ENCODE measurements at regions not wholly inside any gene's neighbourhood (a gene's known extent, or its start where the extent isn't known, plus 50 kb on each side); places are given as distances from the start of the nearest gene placed in this dataset.

DNA sequence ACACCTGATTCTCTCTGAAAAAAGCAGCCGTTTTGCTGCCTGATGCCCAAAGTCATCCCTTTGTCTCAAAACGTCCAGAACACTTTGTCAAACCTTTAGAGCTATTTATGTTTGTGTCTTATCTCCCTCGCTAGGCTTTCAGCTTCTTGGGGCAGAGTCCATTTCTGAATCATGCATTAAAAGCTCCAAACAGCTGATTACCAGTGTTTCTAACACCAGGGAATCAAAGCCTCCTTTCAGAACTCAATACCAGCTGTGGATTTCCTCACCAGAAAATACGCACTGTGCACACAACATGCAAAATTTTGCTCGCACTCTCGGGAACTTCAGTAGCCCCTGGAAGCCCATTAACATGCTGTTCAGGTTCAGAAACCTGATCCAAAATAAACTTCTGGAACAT, 333.3 kb downstream of the HACE1 start:
- Histone ChIP-seq H3K27ac (ENCODE audit: low read depth, low read length, poor library complexity, severe bottlenecking) (no peak overlapping the region), H3K27me3 (ENCODE audit: insufficient read depth, low read length) (no peaks in the 10 kb centered on the region), H3K4me1 (ENCODE audit: insufficient read depth, low read length, severe bottlenecking) (no peaks in the 10 kb centered on the region), H3K9me2 (ENCODE audit: low read depth, low read length) (no peaks in the 10 kb centered on the region), H4K20me1 (ENCODE audit: insufficient read depth, low read length) (no peaks in the 10 kb centered on the region), H3K79me2 (ENCODE audit: insufficient read depth, low read length) (no peaks in the 10 kb centered on the region), H3F3A (ENCODE audit: insufficient read depth, low read length) (no peaks in the 10 kb centered on the region), H3K9me3 (ENCODE audit: low read length) (no peaks in the 10 kb centered on the region), H3K4me2 (ENCODE audit: low read length) (no peak overlapping the region), H2AFZ (ENCODE audit: low read length) (no peak overlapping the region), H3K4me3 (ENCODE audit: low read depth, low read length, poor library complexity, severe bottlenecking) (no peak overlapping the region), H3K9ac (ENCODE audit: low read length) (no peak overlapping the region), H3K36me3 (ENCODE audit: insufficient read depth, low read length) (no peaks in the 10 kb centered on the region)
- TF ChIP-seq EZH2 (IDR thresholded peaks at IDR 0.05; ENCODE audit: borderline replicate concordance, low read length) (no peak), CTCF (IDR thresholded peaks at IDR 0.05; ENCODE audit: low read length) (no peak)

DNA sequence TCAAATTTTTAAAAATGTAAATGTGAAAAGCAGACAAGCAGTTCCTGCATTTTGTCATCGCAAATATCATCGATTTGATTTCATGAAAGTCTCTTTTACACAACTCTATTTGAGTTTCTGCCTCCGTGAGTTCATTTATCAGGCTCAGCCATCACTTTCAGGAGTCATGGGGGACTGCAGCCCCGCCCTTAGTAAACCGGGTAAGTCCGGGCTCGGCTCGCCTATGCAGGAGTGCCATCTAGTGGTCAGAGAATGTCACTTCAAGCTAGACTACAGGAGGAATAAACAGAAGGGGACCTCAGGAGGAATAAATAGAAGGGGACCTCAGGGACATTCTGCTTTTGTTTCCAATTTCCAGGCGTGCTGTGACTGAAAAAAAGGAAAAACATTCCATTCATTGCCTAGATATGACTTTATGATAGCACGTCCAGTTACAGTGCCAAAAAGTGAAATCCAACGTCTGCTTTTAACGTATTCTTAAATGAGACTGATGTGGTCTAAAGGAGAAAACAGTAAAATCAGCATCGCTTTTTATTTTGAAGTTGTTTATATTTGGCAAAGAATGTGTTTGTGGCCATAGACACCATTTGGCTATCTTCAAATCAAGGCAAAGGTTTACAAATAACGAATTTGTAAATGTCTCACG, 333.9 kb downstream of the HACE1 start:
- Histone ChIP-seq H3K4me1 (ENCODE audit: insufficient read depth, low read length, severe bottlenecking) (no peaks in the 10 kb centered on the region), H3K4me2 (ENCODE audit: low read length) (peak overlapping the region; percentile 61), H3K9me3 (ENCODE audit: low read length) (no peaks in the 10 kb centered on the region), H3K27me3 (ENCODE audit: insufficient read depth, low read length) (no peaks in the 10 kb centered on the region), H3K4me3 (ENCODE audit: low read depth, low read length, poor library complexity, severe bottlenecking) (peak overlapping the region; percentile 43), H3K27ac (ENCODE audit: low read depth, low read length, poor library complexity, severe bottlenecking) (no peak overlapping the region), H4K20me1 (ENCODE audit: insufficient read depth, low read length) (no peaks in the 10 kb centered on the region), H3K79me2 (ENCODE audit: insufficient read depth, low read length) (no peaks in the 10 kb centered on the region), H3K9me2 (ENCODE audit: low read depth, low read length) (no peaks in the 10 kb centered on the region), H2AFZ (ENCODE audit: low read length) (0 out of 2 replicates have a peak overlapping the region, but pooled peaks have one; percentile 13), H3K36me3 (ENCODE audit: insufficient read depth, low read length) (no peaks in the 10 kb centered on the region), H3K9ac (ENCODE audit: low read length) (no peak overlapping the region), H3F3A (ENCODE audit: insufficient read depth, low read length) (no peaks in the 10 kb centered on the region)
- TF ChIP-seq CTCF (IDR thresholded peaks at IDR 0.05; ENCODE audit: low read length) (peak; percentile 94), EZH2 (IDR thresholded peaks at IDR 0.05; ENCODE audit: borderline replicate concordance, low read length) (no peak)

DNA sequence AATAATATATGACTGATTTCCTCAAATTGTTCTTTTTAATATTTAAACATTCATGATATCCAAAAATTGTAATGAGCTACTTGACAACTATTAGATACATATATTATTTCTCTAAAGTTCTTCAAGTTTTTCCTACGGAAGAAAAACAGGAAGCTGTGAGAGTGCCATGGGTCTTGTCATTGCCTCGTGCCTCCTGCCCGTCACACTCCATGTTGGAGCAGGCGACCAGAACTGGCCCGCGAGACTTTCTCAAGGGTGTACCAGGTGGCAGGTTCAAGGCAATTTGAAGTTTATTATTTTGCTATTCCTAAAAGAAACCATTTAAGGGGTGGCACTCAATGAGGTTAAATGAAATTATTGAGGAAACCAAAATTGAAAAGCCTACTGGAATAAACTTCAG, 337.2 kb downstream of the HACE1 start:
- Histone ChIP-seq H3K36me3 (ENCODE audit: insufficient read depth, low read length) (no peaks in the 10 kb centered on the region), H3K4me1 (ENCODE audit: insufficient read depth, low read length, severe bottlenecking) (no peaks in the 10 kb centered on the region), H3K27me3 (ENCODE audit: insufficient read depth, low read length) (no peaks in the 10 kb centered on the region), H3K4me3 (ENCODE audit: low read depth, low read length, poor library complexity, severe bottlenecking) (no peak overlapping the region), H2AFZ (ENCODE audit: low read length) (no peak overlapping the region), H3K79me2 (ENCODE audit: insufficient read depth, low read length) (no peaks in the 10 kb centered on the region), H3K27ac (ENCODE audit: low read depth, low read length, poor library complexity, severe bottlenecking) (no peak overlapping the region), H3K9me3 (ENCODE audit: low read length) (no peaks in the 10 kb centered on the region), H3K9ac (ENCODE audit: low read length) (no peak overlapping the region), H3K4me2 (ENCODE audit: low read length) (no peak overlapping the region), H3K9me2 (ENCODE audit: low read depth, low read length) (no peaks in the 10 kb centered on the region), H3F3A (ENCODE audit: insufficient read depth, low read length) (no peaks in the 10 kb centered on the region), H4K20me1 (ENCODE audit: insufficient read depth, low read length) (no peaks in the 10 kb centered on the region)
- TF ChIP-seq CTCF (IDR thresholded peaks at IDR 0.05; ENCODE audit: low read length) (no peak), EZH2 (IDR thresholded peaks at IDR 0.05; ENCODE audit: borderline replicate concordance, low read length) (no peak)

Measured in OCI-LY1 (cell line).